ENCODE measurements at regions not wholly inside any gene's neighbourhood (a gene's known extent, or its start where the extent isn't known, plus 50 kb on each side); places are given as distances from the start of the nearest gene placed in this dataset.

DNA sequence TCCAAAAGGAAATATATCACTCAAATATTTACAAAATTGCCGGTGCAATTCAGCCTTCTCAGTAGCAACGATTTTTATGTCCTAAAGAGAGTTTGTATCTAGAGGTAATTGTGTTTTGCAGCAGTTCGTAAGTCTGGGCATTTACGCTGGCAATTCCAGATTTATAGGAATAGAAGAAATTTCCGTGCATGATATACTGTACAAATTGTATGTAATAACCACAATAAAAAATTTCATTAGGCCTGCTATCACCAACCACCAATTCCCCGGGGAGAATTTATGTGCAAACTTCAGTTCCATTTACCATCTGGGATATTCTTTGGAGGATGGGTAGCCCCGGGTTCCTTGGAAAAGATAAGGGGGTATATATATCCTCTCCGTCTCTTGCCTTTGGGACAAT, 401.5 kb downstream of the TMEM114 start (continued):
- no peak for TF ChIP-seq ZNF114 (CRISPR knock-in tag; IDR thresholded peaks at IDR 0.05)
- TF ChIP-seq, protein P1, sequence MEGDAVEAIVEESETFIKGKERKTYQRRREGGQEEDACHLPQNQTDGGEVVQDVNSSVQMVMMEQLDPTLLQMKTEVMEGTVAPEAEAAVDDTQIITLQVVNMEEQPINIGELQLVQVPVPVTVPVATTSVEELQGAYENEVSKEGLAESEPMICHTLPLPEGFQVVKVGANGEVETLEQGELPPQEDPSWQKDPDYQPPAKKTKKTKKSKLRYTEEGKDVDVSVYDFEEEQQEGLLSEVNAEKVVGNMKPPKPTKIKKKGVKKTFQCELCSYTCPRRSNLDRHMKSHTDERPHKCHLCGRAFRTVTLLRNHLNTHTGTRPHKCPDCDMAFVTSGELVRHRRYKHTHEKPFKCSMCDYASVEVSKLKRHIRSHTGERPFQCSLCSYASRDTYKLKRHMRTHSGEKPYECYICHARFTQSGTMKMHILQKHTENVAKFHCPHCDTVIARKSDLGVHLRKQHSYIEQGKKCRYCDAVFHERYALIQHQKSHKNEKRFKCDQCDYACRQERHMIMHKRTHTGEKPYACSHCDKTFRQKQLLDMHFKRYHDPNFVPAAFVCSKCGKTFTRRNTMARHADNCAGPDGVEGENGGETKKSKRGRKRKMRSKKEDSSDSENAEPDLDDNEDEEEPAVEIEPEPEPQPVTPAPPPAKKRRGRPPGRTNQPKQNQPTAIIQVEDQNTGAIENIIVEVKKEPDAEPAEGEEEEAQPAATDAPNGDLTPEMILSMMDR (conservative IDR thresholded peaks at IDR 0.05; ENCODE audit: low read depth in 2 of 2) = no peak

DNA sequence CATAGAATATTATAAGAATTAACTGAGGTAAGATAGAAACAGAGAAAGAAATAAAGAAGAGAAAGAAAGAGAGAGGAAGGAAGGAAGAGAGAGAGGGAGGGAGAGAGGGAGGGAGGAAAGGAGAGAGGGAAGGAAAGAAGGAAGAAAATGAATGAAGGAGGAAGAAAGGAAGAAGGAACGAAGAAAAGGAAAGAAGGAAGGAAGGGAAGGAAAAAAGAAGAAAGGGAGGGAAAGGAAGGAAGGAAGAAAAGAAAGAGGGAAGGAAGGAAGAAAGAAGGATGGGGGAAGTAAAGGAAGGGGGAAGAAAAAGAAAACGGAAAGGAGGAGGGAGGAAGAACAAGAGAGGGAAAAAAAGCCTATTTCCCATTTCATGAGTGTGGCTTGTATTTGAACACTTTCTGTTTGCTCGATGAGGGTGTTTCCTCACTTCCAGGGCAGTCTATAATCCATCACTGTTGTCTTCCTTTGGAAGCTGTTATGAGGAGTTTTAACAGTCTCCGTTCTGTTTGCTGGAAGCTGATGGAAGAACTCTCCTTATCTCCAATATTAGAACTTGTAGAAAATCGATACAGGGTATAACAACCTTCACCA, 402.4 kb downstream of the TMEM114 start:
- Mint-ChIP-seq H3K36me3 (ENCODE audit: low read depth) (no peaks in the 10 kb centered on the region), H3K27ac (no peak overlapping the region), H3K4me3 (no peak overlapping the region), H3K4me1 (peaks cover 3% of the 10 kb centered on the region; the same call in 1 of the 3 replicates), H3K9me3 (no peaks in the 10 kb centered on the region; the same call in 2 of the 3 replicates), H3K27me3 (ENCODE audit: insufficient read depth, low read depth, poor library complexity) (peaks cover 6% of the 10 kb centered on the region)
- no peak for ATAC-seq
- no peaks in the 10 kb centered on the region for H3K9me2 ChIP-seq (ENCODE audit: insufficient read depth)
- no peak overlapping the region for H3K4me2 ChIP-seq
- H3K4me1 ChIP-seq (ENCODE audit: insufficient read depth) = no peaks in the 10 kb centered on the region
- no peak overlapping the region for H3K27ac ChIP-seq (ENCODE audit: low read depth)
- no peak overlapping the region for H2AFZ ChIP-seq
- no peaks in the 10 kb centered on the region for H3K36me3 ChIP-seq (ENCODE audit: insufficient read depth)
- H3F3A ChIP-seq (replicated peaks; ENCODE audit: low read depth) = no peaks in the 10 kb centered on the region
- H3K27me3 ChIP-seq (ENCODE audit: insufficient read depth) = no peaks in the 10 kb centered on the region
- H3K79me2 ChIP-seq (replicated peaks; ENCODE audit: insufficient read depth) = no peaks in the 10 kb centered on the region
- no peak overlapping the region for H3K4me3 ChIP-seq
- no peaks in the 10 kb centered on the region for H4K20me1 ChIP-seq (replicated peaks; ENCODE audit: insufficient read depth)
- DNase-seq (ENCODE audit: low spot score) = no peak
- TF ChIP-seq EZH2 (IDR thresholded peaks at IDR 0.05; ENCODE audit: low read depth, unreplicated experiment) (no peak), STAT1 (IDR thresholded peaks at IDR 0.05; ENCODE audit: unreplicated experiment) (no peak), CREB1 (CRISPR knock-in tag; IDR thresholded peaks at IDR 0.05; ENCODE audit: low read depth) (no peak), ZNF114 (CRISPR knock-in tag; IDR thresholded peaks at IDR 0.05) (no peak), NANOG (IDR thresholded peaks at IDR 0.05; ENCODE audit: borderline replicate concordance) (no peak), EZH2phosphoT487 (IDR thresholded peaks at IDR 0.05; ENCODE audit: unreplicated experiment) (no peak), POLR2AphosphoS5 (IDR thresholded peaks at IDR 0.05; ENCODE audit: low read depth) (no peak), ZNF331 (CRISPR knock-in tag; IDR thresholded peaks at IDR 0.05; ENCODE audit: low read depth) (no peak)
- TF ChIP-seq, protein P2, sequence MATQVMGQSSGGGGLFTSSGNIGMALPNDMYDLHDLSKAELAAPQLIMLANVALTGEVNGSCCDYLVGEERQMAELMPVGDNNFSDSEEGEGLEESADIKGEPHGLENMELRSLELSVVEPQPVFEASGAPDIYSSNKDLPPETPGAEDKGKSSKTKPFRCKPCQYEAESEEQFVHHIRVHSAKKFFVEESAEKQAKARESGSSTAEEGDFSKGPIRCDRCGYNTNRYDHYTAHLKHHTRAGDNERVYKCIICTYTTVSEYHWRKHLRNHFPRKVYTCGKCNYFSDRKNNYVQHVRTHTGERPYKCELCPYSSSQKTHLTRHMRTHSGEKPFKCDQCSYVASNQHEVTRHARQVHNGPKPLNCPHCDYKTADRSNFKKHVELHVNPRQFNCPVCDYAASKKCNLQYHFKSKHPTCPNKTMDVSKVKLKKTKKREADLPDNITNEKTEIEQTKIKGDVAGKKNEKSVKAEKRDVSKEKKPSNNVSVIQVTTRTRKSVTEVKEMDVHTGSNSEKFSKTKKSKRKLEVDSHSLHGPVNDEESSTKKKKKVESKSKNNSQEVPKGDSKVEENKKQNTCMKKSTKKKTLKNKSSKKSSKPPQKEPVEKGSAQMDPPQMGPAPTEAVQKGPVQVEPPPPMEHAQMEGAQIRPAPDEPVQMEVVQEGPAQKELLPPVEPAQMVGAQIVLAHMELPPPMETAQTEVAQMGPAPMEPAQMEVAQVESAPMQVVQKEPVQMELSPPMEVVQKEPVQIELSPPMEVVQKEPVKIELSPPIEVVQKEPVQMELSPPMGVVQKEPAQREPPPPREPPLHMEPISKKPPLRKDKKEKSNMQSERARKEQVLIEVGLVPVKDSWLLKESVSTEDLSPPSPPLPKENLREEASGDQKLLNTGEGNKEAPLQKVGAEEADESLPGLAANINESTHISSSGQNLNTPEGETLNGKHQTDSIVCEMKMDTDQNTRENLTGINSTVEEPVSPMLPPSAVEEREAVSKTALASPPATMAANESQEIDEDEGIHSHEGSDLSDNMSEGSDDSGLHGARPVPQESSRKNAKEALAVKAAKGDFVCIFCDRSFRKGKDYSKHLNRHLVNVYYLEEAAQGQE (IDR thresholded peaks at IDR 0.05; ENCODE audit: unreplicated experiment) = no peak
- TF ChIP-seq, protein P3, sequence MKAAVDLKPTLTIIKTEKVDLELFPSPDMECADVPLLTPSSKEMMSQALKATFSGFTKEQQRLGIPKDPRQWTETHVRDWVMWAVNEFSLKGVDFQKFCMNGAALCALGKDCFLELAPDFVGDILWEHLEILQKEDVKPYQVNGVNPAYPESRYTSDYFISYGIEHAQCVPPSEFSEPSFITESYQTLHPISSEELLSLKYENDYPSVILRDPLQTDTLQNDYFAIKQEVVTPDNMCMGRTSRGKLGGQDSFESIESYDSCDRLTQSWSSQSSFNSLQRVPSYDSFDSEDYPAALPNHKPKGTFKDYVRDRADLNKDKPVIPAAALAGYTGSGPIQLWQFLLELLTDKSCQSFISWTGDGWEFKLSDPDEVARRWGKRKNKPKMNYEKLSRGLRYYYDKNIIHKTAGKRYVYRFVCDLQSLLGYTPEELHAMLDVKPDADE (IDR thresholded peaks at IDR 0.05) = no peak
- TF ChIP-seq, protein P4, sequence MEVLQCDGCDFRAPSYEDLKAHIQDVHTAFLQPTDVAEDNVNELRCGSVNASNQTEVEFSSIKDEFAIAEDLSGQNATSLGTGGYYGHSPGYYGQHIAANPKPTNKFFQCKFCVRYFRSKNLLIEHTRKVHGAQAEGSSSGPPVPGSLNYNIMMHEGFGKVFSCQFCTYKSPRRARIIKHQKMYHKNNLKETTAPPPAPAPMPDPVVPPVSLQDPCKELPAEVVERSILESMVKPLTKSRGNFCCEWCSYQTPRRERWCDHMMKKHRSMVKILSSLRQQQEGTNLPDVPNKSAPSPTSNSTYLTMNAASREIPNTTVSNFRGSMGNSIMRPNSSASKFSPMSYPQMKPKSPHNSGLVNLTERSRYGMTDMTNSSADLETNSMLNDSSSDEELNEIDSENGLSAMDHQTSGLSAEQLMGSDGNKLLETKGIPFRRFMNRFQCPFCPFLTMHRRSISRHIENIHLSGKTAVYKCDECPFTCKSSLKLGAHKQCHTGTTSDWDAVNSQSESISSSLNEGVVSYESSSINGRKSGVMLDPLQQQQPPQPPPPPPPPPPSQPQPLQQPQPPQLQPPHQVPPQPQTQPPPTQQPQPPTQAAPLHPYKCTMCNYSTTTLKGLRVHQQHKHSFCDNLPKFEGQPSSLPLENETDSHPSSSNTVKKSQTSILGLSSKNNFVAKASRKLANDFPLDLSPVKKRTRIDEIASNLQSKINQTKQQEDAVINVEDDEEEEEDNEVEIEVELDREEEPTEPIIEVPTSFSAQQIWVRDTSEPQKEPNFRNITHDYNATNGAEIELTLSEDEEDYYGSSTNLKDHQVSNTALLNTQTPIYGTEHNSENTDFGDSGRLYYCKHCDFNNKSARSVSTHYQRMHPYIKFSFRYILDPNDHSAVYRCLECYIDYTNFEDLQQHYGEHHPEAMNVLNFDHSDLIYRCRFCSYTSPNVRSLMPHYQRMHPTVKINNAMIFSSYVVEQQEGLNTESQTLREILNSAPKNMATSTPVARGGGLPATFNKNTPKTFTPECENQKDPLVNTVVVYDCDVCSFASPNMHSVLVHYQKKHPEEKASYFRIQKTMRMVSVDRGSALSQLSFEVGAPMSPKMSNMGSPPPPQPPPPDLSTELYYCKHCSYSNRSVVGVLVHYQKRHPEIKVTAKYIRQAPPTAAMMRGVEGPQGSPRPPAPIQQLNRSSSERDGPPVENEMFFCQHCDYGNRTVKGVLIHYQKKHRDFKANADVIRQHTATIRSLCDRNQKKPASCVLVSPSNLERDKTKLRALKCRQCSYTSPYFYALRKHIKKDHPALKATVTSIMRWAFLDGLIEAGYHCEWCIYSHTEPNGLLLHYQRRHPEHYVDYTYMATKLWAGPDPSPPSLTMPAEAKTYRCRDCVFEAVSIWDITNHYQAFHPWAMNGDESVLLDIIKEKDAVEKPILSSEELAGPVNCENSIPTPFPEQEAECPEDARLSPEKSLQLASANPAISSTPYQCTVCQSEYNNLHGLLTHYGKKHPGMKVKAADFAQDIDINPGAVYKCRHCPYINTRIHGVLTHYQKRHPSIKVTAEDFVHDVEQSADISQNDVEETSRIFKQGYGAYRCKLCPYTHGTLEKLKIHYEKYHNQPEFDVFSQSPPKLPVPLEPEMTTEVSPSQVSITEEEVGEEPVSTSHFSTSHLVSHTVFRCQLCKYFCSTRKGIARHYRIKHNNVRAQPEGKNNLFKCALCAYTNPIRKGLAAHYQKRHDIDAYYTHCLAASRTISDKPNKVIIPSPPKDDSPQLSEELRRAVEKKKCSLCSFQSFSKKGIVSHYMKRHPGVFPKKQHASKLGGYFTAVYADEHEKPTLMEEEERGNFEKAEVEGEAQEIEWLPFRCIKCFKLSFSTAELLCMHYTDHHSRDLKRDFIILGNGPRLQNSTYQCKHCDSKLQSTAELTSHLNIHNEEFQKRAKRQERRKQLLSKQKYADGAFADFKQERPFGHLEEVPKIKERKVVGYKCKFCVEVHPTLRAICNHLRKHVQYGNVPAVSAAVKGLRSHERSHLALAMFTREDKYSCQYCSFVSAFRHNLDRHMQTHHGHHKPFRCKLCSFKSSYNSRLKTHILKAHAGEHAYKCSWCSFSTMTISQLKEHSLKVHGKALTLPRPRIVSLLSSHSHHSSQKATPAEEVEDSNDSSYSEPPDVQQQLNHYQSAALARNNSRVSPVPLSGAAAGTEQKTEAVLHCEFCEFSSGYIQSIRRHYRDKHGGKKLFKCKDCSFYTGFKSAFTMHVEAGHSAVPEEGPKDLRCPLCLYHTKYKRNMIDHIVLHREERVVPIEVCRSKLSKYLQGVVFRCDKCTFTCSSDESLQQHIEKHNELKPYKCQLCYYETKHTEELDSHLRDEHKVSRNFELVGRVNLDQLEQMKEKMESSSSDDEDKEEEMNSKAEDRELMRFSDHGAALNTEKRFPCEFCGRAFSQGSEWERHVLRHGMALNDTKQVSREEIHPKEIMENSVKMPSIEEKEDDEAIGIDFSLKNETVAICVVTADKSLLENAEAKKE (CRISPR knock-in tag; IDR thresholded peaks at IDR 0.05) = no peak

All from GM23338 (cell line).